HUES48 (cell line): ENCODE measurements at regions not wholly inside any gene's neighbourhood (a gene's known extent, or its start where the extent isn't known, plus 50 kb on each side); places are given as distances from the start of the nearest gene placed in this dataset.
"Not testable (repeated sequence)": the region's sequence is repeated elsewhere in the genome, so short reads cannot be mapped to it uniquely, and the experiment has no call there.

Source experiments
- H3K27ac ChIP-seq: one replicate; pipeline ENCODE4 v1.7.0; 2013; ENCODE audit warnings: low read depth, low read length, inconsistent platforms
- H3K27me3 ChIP-seq: 2 replicates; pipeline ENCODE4 v1.6.1; 2013; ENCODE audit warnings: mild to moderate bottlenecking, low read length; ENCODE audit not compliant: control insufficient read depth, insufficient read depth
- H3K36me3 ChIP-seq: 2 replicates; pipeline ENCODE4 v1.6.1; 2013; ENCODE audit warnings: low read length; ENCODE audit not compliant: control insufficient read depth, insufficient read depth
- H3K4me1 ChIP-seq: 2 replicates; pipeline ENCODE4 v1.6.1; 2013; ENCODE audit warnings: mild to moderate bottlenecking, low read length; ENCODE audit not compliant: control insufficient read depth, insufficient read depth
- H3K4me3 ChIP-seq: 2 replicates; pipeline ENCODE4 v1.5.1; 2013; ENCODE audit warnings: mild to moderate bottlenecking, low read depth, low read length
- H3K9ac ChIP-seq: 2 replicates; pipeline ENCODE4 v1.6.1; 2013; ENCODE audit warnings: mild to moderate bottlenecking, low read depth, low read length, moderate library complexity
- H3K9me3 ChIP-seq: 2 replicates; pipeline ENCODE4 v1.6.1; 2013; ENCODE audit warnings: low read length; ENCODE audit not compliant: control insufficient read depth, insufficient read depth

DNA sequence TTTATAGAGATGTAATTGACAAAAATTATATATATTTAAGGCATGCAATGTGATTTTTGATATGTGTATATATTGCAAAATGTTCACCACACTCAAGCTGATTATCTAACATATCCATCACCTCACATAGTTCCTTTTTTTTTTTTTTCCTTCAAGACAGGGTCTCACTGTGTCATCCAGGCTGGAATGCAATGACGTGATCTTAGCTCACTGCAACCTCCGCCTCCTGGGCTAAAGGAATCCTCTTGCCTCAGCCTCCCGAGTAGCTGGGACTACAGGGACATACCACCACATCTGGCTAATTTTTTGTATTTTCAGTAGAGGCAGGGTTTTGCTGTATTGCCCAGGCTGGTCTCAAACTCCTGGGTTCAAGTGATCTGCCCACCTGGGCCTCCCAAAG lies 65.1 kb upstream of the SLC35C1 start:
- Histone ChIP-seq H3K9ac (no peak overlapping the region), H3K27me3 (no peaks in the 10 kb centered on the region), H3K36me3 (no peaks in the 10 kb centered on the region), H3K4me1 (peaks cover 11% of the 10 kb centered on the region; the same call in 1 of the 2 replicates), H3K9me3 (peaks cover 3% of the 10 kb centered on the region; the same call in 1 of the 2 replicates), H3K4me3 (no peak overlapping the region), H3K27ac (no peak overlapping the region)

DNA sequence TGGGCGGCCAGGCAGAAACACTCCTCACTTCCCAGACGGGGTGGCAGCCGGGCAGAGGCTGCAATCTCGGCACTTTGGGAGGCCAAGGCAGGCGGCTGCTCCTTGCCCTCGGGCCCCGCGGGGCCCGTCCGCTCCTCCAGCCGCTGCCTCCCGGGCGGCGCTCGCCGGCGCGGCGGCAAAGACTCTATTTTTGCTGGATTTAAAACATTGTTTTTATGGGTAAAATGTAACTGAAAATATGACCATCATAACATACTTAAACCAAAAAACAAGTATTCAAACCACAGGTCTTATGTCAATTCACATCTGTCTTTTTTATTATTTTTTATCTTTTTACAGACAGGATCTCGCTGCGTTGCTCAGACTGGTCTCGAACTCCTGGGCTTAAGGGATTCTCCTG lies 65.9 kb upstream of the SLC35C1 start:
- H3K4me1 ChIP-seq, H3K9me3 ChIP-seq, H3K4me3 ChIP-seq, H3K9ac ChIP-seq, H3K27me3 ChIP-seq, H3K36me3 ChIP-seq, H3K27ac ChIP-seq: not testable (repeated sequence)

DNA sequence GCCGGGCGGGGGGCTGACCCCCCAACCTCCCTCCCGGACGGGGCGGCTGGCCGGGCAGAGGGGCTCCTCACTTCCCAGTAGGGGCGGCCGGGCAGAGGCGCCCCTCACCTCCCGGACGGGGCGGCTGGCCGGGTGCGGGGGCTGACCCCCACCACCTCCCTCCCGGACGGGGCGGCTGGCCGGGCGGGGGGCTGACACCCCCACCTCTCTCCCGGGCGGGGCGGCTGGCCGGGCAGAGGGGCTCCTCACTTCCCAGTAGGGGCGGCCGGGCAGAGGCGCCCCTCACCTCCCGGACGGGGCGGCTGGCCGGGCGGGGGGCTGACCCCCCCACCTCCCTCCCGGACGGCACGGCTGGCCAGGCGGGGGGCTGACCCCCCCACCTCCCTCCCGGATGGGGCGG lies 66.8 kb upstream of the SLC35C1 start:
- not testable (repeated sequence) for H3K4me3 ChIP-seq, H3K36me3 ChIP-seq, H3K27me3 ChIP-seq, H3K27ac ChIP-seq, H3K9me3 ChIP-seq, H3K4me1 ChIP-seq, H3K9ac ChIP-seq

DNA sequence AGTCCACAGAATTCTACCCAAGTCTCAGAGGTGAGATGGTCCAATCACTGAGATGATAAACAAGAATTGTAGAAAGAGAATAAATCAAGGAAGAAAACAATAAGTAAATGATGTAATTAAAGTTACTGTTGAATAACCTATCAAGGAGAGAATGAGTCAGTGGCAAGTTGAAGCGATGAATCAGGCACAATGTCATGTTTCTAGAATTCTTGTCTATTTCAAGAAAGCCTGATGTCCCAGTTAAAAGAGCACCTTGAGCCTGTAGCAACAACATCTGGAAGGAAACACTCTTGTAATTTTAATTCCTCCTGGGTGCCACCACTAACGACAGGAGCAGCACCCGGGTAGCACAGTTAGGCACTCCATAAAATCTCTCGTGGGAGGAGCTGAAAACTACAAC lies 67.9 kb upstream of the SLC35C1 start:
- peak overlapping the region; percentile 42 for H3K27ac ChIP-seq

DNA sequence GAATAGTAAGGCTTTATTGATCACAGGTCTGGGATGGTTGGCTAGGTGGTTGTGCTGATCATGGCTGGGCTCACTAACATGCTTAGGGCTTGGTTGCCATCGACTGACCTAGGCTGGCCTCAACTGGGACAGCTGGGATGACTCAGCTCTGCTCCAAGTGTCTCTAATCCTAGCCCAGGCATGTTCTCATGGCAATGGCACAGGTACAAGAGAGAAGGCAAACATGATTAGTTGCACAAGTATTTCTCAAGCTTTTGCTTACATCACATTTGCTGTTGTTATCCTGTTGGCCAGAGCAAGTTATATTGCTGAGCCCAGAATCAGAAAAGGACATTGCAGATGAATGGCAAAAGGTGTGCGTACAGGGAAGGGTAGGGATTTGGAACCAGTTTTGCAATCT lies 68.5 kb upstream of the SLC35C1 start:
- Histone ChIP-seq H3K9me3 (peaks cover 3% of the 10 kb centered on the region; the same call in 1 of the 2 replicates), H3K9ac (no peak overlapping the region), H3K4me3 (no peak overlapping the region), H3K27ac (no peak overlapping the region), H3K27me3 (no peaks in the 10 kb centered on the region), H3K36me3 (no peaks in the 10 kb centered on the region), H3K4me1 (peaks cover 3% of the 10 kb centered on the region; the same call in 1 of the 2 replicates)

More for the DNA sequence above, 67.9 kb upstream of the SLC35C1 start:
- Histone ChIP-seq H3K9ac (no peak overlapping the region), H3K27me3 (no peaks in the 10 kb centered on the region), H3K9me3 (peaks cover 3% of the 10 kb centered on the region; the same call in 1 of the 2 replicates), H3K36me3 (no peaks in the 10 kb centered on the region), H3K4me1 (peaks cover 3% of the 10 kb centered on the region; the same call in 1 of the 2 replicates), H3K4me3 (no peak overlapping the region)

DNA sequence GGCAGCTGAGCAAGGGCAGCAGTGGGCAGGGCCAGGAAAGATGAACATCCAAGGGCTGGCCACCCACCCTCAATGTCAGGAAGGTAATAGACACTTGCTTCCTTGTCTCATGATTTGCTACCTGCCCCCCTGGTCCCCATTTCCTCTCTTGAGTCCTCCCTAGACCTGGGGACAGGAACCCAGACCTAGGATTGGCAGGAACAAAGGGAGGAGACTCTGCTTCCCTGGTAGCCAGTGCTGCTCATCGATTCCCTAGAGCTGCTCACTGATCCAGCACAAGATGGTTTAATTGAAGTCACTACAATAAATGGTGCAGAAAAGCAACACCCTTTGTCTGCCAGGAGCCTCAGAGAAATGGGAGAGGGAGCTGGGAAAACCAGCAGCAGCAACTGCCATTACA lies 67.8 kb upstream of the CHST1 start:
- peaks cover 3% of the 10 kb centered on the region; the same call in 1 of the 2 replicates for H3K4me1 ChIP-seq
- H3K4me3 ChIP-seq = no peak overlapping the region
- H3K27ac ChIP-seq = no peak overlapping the region
- no peaks in the 10 kb centered on the region for H3K27me3 ChIP-seq
- H3K9me3 ChIP-seq = no peaks in the 10 kb centered on the region
- no peak overlapping the region for H3K9ac ChIP-seq
- H3K36me3 ChIP-seq = no peaks in the 10 kb centered on the region

DNA sequence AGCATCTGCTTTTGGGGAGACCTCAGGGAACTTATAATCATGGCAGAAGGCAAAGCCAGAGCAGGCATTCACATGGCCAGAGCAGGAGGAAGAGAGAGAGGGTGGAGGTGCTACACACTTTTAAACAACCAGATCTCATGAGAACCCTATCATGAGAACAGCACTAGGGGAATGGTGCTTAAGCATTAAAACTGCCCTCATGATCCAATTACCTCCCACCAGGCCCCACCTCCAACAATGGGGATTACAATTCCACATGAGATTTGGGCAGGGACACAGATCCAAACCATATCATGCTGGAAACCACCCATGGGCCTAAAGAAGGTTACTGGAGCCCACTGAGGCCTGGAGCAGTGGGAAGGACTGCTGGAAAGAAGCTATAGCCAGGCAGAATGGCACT lies 66.9 kb upstream of the CHST1 start:
- Histone ChIP-seq H3K4me3 (no peak overlapping the region), H3K4me1 (peaks cover 3% of the 10 kb centered on the region; the same call in 1 of the 2 replicates), H3K27me3 (no peaks in the 10 kb centered on the region), H3K9me3 (no peaks in the 10 kb centered on the region), H3K27ac (no peak overlapping the region), H3K9ac (no peak overlapping the region), H3K36me3 (no peaks in the 10 kb centered on the region)

DNA sequence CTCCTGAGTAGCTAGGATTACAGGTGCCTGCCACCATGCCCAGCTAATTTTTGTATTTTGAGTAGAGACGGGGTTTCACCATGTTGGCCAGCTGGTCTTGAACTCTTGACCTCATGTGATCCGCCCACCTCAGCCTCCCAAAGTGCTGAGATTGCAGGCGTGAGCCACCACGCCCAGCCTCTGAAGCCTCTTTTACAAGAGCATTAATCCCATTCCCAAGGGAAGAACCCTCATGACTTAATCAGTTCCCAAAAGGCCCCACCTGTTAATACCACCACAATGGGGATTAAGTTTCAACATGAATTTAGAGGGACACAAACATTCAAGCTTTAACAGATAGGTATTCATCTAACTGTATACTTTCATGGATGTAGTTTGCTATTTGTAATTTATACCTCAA lies 65.7 kb upstream of the CHST1 start:
- H3K4me1 ChIP-seq, H3K36me3 ChIP-seq, H3K27me3 ChIP-seq, H3K4me3 ChIP-seq, H3K9ac ChIP-seq, H3K9me3 ChIP-seq, H3K27ac ChIP-seq: not testable (repeated sequence)

DNA sequence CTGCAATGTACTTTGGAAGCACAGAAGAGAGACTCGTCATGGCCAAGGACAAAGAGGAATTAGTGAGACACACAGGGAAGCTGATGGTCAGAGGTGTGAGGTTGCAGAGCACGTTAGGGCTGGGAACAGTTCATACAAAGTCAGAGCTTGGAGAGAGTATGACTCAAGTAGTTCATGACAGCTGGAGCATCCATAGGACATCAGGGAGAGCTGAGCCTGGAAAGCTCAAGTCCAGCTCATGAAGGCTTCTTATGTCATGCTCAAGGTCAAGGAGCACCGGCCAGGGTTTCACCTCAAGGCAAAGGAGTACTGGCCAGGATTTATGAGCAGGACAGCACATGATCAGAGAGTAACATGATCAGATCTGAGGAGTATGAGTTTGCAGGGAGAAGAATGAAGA lies 64.6 kb upstream of the CHST1 start:
- no peaks in the 10 kb centered on the region for H3K9me3 ChIP-seq
- no peaks in the 10 kb centered on the region for H3K36me3 ChIP-seq
- no peak overlapping the region for H3K9ac ChIP-seq
- H3K4me1 ChIP-seq = peaks cover under 1% of the 10 kb centered on the region; the same call in 1 of the 2 replicates
- H3K27ac ChIP-seq = no peak overlapping the region
- H3K27me3 ChIP-seq = no peaks in the 10 kb centered on the region
- no peak overlapping the region for H3K4me3 ChIP-seq

DNA sequence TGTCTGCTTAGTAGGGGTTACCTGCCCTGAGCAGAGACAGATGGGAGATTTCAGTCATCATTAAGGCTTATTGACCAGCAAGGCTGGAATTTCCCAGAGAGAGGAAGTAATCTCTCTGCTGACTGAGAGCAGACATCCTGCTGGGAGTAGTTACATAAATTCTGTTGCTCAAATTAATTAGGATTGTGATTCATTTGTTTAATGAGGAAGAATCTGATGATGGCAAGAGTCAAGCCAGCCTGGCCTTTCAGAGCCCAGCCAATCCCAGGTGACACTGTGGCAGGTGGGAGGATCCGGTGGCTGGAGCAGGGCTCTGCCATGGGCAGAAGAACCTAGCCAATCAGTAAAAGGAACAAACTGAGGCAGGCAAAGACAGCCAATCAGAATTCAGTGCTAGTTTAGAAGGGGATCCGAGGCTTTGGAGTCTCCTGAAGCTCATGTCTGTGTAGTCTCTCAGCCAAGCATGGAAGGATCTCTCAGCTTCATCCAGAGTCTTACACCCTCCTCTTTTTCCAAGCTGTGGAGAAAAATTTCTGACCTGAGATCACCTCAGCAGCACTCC lies 61.2 kb upstream of the CHST1 start:
- H3K9me3 ChIP-seq = no peaks in the 10 kb centered on the region
- H3K27ac ChIP-seq = no peak overlapping the region
- no peak overlapping the region for H3K4me3 ChIP-seq
- H3K36me3 ChIP-seq = no peaks in the 10 kb centered on the region
- H3K4me1 ChIP-seq = peaks cover 11% of the 10 kb centered on the region
- H3K9ac ChIP-seq = no peak overlapping the region
- no peaks in the 10 kb centered on the region for H3K27me3 ChIP-seq

DNA sequence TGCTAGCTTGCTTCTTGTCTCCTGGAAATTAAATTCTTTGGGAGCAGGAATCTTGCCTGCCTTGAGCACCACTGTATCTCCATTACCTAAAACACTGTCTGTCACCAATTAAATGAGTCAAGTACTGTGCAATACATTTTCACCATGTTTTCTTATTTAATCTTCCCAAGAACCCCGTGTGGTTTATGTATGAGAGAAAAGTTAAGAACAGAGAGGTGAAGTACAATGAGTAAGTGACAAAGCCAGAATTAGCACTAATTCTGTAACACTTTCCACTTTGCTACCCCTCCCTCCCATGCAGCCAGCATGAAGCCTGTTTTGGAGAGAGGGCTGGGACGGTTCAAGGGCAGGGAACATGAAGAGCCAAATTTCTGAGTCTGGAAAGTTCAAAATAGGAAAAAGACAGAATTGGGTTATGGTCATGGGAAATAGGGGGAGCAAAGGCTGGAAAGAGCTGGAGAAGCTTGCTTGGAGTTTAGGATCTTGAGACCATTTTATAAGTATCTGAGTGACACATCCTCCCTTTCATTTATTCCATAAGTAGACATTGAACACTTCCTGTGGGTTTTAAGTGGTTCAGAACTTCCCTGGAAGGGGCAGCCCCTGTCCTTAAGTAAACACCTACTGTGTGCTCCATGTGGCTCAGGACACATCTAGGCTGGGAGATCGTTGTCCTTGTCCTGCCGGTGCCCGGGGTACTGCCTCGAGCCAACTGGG lies 60.5 kb upstream of the CHST1 start:
- Histone ChIP-seq H3K4me1 (peaks cover 11% of the 10 kb centered on the region), H3K27me3 (no peaks in the 10 kb centered on the region), H3K4me3 (no peak overlapping the region), H3K36me3 (no peaks in the 10 kb centered on the region), H3K27ac (no peak overlapping the region), H3K9me3 (no peaks in the 10 kb centered on the region), H3K9ac (no peak overlapping the region)
